ENCODE measurements at regions not wholly inside any gene's neighbourhood (a gene's known extent, or its start where the extent isn't known, plus 50 kb on each side); places are given as distances from the start of the nearest gene placed in this dataset.

GRCh38 chr15:67997996-67998395 is 56.1 kb upstream of the PIAS1 start:
- TF ChIP-seq CTCF (IDR thresholded peaks at IDR 0.05) (no peak), POLR2AphosphoS5 (IDR thresholded peaks at IDR 0.05) (no peak), POLR2A (IDR thresholded peaks at IDR 0.05) (no peak), EP300 (IDR thresholded peaks at IDR 0.05) (no peak)
